ENCODE measurements at regions not wholly inside any gene's neighbourhood (a gene's known extent, or its start where the extent isn't known, plus 50 kb on each side); places are given as distances from the start of the nearest gene placed in this dataset.

DNA sequence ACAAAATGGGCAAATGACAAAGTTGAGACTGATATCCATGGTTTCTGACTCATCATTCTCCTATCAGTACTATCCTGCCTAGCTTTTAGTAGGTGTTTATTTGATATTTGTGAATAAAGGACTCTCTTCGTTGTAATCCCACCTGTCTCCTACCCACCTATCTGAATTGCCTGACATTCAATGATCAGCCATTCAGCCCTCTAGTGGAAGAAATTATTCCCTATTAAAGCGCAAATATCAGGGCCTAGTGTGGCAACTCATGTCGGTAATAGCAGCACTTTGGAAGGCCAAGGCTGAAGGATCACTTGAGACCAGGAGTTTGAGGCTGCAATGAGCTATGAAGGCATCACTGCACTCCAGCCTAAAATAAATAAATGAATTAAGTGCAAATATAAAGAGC is 195.7 kb upstream of the SETMAR start:
- no peaks in the 10 kb centered on the region for H3K36me3 ChIP-seq (replicated peaks in 1 of 2)
- H3K9me3 ChIP-seq (replicated peaks in 1 of 3) = no peaks in the 10 kb centered on the region
- intact Hi-C loops (cut with DNase I) = no loop called here
- H3K4me1 ChIP-seq (replicated peaks in 1 of 2) = no peaks in the 10 kb centered on the region
- no peak overlapping the region for H3K27ac ChIP-seq
- no peaks in the 10 kb centered on the region for H3K27me3 ChIP-seq
- no peak overlapping the region for H3K4me3 ChIP-seq
- WGBS, 4 donors = 78 to 93% (median 84%) methylated on average over 3 of the region's 3 CpGs
- DNase-seq = no peak
- TF ChIP-seq POLR2A (IDR thresholded peaks at IDR 0.05) (no peak), CTCF (IDR thresholded peaks at IDR 0.05) (no peak)

DNA sequence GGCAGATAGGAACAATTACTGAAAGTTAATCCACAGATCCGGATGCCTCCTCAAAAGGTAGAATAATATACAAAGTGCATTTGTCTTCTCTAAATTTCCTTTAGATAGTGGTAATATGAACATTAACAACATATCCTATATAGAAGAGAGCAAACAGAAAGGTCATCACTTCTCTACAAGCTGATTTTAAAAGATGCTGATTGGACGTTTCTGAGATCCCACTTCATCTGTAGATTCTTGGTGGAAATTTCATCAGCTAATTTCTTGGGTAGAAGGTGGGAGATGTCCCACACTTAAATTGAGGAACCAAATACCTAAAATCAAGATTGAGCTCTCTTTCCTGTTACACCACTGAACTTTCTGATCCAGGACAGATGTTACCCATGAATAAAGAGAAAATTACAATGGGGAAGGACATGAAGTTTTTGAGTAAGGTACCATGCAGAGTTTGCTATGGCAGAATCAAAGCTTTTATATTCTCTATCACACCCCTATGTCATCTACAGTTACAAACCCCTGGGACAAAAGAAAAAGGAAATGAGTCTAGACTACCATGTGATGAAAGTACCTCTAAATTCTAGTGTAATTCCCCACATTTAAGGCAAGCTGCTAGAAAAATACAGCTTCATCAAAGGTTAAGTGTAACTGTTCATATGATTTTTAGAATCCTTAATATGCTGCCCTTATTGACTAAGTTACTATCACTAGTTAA is 189.2 kb upstream of the SETMAR start:
- intact Hi-C loops (cut with DNase I) = no loop called here
- WGBS, 4 donors = 55 to 78% (median 67%) methylated on average over 2 of the region's 2 CpGs
- DNase-seq = no peak

DNA sequence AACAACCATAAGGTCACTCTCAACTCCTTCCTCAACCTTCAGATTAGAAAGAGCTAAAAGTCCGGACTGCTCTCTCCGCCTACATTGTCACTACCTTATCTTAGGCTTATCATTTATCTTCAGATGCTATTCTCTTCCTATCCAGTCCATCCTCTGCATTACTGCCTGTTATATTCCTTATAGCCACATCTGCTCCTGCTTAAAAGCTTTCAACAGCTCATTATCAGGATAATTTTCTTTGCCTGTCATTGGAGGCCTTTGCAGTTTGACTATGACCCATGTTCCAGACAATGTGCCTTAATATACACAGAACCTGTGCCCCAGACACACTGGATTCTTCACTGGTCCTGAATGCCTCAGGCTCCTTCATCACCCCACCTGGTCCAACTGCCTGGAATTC is 184.1 kb upstream of the SETMAR start:
- Histone ChIP-seq H3K4me3 (no peak overlapping the region), H3K27me3 (no peaks in the 10 kb centered on the region), H3K4me1 (replicated peaks in 1 of 2) (peaks cover 0 to 7% of the 10 kb centered on the region in 2 donors), H3K9me3 (replicated peaks in 1 of 3) (no peaks in the 10 kb centered on the region), H3K36me3 (replicated peaks in 1 of 2) (no peaks in the 10 kb centered on the region), H3K27ac (no peak overlapping the region)
- WGBS, 4 donors = 53 to 72% (median 59%) methylated on average over 2 of the region's 2 CpGs
- intact Hi-C loops (cut with DNase I) = no loop called here
- no peak for TF ChIP-seq POLR2A (IDR thresholded peaks at IDR 0.05)
- TF ChIP-seq CTCF (IDR thresholded peaks at IDR 0.05) = no peak
- no peak for DNase-seq

More for the DNA sequence above, 189.2 kb upstream of the SETMAR start:
- no peaks in the 10 kb centered on the region for H3K9me3 ChIP-seq (replicated peaks in 1 of 3)
- TF ChIP-seq CTCF (IDR thresholded peaks at IDR 0.05) = no peak
- no peak for TF ChIP-seq POLR2A (IDR thresholded peaks at IDR 0.05)
- no peak overlapping the region for H3K4me3 ChIP-seq
- H3K27ac ChIP-seq = no peak overlapping the region
- H3K36me3 ChIP-seq (replicated peaks in 1 of 2) = no peaks in the 10 kb centered on the region
- H3K4me1 ChIP-seq (replicated peaks in 1 of 2) = no peaks in the 10 kb centered on the region
- H3K27me3 ChIP-seq = no peaks in the 10 kb centered on the region

DNA sequence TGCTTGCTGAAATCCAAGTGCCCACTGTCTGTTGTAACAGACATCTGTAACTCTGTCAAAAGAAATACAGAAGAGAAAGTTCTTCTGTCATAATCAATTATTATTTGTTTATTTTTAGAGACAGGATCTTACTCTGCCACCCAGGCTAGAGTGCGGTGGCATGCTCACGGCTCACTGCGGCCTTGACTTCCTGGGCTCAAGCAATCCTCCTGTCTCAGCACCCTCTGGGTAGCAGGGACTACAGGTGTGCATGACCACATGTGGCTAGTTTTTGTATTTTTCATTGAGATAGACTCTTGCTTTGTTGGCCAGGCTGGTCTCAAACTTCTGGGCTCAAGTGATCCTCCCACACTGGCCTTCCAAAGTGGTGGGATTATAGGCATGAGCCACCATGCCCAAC is 177.6 kb upstream of the SETMAR start:
- intact Hi-C loops (cut with DNase I) = no loop called here
- Histone ChIP-seq H3K4me1 (replicated peaks in 1 of 2) (peaks cover 0 to 7% of the 10 kb centered on the region in 2 donors), H3K4me3 (no peak overlapping the region), H3K36me3 (replicated peaks in 1 of 2) (no peaks in the 10 kb centered on the region), H3K27ac (no peak overlapping the region), H3K9me3 (replicated peaks in 1 of 3) (no peaks in the 10 kb centered on the region), H3K27me3 (no peaks in the 10 kb centered on the region)
- TF ChIP-seq POLR2A (IDR thresholded peaks at IDR 0.05) (no peak), CTCF (IDR thresholded peaks at IDR 0.05) (no peak)
- DNase-seq = no peak
- 81 to 86% (median 83%) methylated on average over 3 of the region's 3 CpGs for WGBS, 4 donors
